Amygdala (tissue), 56 donors: ENCODE measurements at regions not wholly inside any gene's neighbourhood (a gene's known extent, or its start where the extent isn't known, plus 50 kb on each side); places are given as distances from the start of the nearest gene placed in this dataset.
"Not testable (repeated sequence)": the region's sequence is repeated elsewhere in the genome, so short reads cannot be mapped to it uniquely, and the experiment has no call there.

Source experiments
- DNase-seq, 56 donors: peaks; one replicate each; lab custom pipeline; 2025; lab: John Stamatoyannopoulos, UW

- no peak for DNase-seq
Measured at GRCh38 chr2:53131416-53131815, 636.2 kb upstream of the CHAC2 start.

DNA sequence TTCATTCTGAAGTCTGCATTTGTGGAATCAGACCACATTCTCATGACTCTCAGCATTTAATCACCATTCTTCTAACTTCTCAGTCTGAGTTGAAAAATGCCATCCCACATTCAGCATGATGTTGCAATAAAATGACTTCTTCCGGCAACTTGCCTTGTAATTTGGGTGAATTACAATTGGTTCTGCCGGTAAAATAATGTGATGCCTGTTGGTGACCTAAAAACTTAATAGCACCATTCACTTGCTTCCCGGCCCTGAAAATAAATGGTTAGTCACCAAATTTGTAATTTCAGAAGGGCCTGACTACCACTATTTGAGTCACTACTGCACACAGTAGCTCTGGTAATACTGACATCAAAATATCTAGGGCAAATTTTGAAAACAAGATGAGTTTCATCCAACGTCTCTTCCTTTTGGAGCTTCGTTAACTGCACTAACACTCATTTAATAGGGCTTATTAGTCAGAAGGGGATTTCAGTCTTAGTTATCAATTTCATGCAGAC, 637.1 kb upstream of the CHAC2 start:
- no peak for DNase-seq

DNA sequence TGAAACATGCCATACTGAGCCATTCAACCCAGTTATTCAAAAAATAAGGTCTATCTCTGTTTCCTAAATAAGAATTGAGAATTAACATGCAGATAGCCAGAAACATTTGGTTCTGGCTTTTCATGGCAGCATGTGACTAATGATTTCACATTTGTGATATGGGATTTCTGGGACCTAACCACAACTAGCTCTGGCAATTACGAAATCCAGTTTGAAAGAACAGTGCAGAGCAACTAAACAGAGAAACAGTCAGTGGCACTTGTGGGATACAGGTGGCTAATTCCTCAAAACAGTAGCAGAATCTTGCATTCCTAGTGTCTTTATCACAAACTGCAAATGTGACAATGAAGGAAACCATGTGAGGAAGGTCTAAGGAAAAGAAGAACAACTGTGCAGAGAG, 637.8 kb upstream of the CHAC2 start:
- no peak for DNase-seq

DNA sequence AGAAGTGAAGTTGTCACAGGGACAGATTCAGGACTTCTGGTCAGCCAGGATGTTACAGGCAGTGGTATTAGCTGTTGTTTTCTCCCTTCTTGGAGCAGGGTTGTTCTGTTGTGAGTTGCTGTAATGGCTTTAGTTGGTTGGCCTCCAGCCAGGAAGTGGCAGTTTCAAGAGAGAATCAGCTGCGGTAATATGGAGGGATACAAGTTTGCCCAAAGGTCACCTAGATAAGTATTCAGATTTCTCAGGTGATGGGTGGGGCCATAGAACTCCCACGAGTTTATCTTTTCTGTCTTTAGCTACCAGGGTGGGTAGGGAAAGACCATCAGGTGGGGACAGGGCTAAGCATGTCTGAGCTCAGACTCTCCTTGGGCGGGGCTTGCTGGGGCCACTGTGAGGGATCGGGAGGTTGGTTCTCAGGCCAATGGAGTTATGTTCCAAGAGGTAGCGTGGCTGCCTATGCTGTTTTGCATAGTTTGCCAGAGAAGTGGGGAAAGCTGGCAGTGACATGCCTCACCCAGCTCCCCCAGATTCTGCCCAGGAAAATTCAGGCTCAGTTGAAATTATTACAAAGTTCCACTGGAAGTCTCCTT, 640.4 kb upstream of the CHAC2 start:
- DNase-seq, result no peak

GRCh38 chr2:53114991-53115390, 652.6 kb upstream of the CHAC2 start:
- no peak for DNase-seq

DNA sequence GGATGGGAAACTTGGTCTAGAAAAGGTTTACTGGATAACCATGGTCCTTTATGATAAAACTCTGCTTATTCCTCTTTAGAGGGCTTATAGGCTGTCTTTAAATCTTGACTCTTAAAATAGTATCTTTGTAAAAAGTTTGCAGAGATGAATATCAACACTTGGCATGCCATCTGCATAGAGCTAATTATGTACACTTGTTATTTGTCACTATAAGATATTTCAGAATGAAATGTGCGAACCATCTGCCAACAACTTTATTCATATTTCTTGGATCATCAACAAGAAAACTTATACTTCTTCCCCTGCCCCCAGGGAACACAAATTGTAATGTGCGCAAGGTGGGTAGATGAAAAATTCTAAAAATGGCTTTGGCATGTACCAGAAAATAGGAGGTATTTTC, 653.0 kb upstream of the CHAC2 start:
- DNase-seq, result peak in 1 of 56 donors; percentile 3

GRCh38 chr2:53112408-53112807, 655.2 kb upstream of the CHAC2 start:
- not testable (repeated sequence) for DNase-seq

DNA sequence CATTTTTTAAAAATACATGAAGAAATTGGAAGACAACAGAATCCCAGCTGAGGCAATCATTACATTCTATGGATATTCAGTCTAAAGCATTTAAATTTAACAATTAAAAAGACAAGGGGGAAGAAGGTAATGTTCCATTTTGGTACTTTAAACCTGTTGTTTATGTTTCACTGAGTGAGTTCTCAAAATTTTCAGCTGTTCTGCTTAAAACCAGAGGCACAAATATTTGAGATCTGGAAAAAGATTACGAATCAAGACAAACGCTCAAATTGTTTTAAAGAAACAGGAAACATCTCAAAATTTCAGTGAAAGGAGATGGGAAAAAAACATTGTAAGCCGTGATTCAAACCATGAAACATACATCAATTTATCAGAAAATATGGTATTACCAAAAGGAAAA, 656.2 kb upstream of the CHAC2 start:
- no peak for DNase-seq

- DNase-seq, result no peak
Measured at GRCh38 chr2:53111004-53111403, 656.6 kb upstream of the CHAC2 start.

DNA sequence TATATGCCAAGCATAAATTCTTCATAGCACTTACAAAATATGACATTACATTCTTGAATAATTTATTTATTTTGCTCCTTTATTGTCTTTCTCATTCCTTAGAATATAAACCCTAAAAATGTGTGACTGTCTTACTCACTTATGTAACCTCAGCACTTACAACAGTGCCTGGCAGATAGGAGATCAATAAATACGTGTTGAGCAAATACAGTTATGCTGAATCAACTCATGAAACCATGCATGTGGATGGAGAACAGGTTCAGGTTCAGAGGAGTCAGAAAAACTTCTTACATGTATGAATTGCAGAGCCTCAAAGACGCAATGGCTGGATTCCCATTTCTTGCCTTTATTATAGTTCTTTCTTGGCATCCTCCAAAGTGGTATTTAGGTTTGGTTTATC, 659.4 kb upstream of the CHAC2 start:
- DNase-seq, result no peak

GRCh38 chr2:53104263-53104662, 663.3 kb upstream of the CHAC2 start:
- no peak for DNase-seq

DNA sequence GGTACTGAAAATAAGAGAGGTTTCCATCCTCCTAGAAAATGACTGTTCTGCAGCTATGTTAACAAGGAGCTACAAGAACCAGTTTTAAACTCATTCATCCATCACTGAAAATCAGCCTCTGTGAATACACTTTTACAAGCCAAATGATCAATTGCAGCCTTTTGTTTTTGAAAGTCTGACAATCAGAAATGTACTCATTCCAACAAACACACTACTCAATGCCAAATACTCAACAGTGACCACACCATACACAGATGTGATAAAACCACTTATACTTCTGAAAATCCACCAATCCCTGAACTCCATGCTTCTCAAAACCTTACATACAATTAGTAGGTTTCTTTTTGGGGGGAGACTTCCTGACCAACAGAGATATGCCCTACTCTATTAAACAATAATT, 663.9 kb upstream of the CHAC2 start:
- no peak for DNase-seq

DNA sequence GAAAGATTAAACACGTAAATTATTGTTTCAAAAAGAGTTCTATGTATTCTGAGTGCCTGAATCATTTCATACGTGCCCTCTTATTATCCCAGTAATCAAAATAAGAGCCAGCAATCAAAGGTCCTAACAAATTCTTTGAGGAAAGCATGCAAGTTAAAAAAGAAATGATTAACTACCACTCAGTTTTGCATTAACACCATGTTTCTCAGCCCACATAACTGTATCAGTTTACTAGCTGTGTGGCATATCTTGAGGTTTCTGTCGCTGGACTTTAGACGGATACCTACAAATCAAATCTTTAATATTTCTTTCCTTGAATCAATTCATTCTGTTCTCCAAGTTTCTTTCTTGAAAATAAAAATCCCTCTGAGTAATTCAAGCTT, 668.9 kb upstream of the CHAC2 start:
- no peak for DNase-seq

- DNase-seq, result no peak
Measured at GRCh38 chr2:53096351-53096750, 671.3 kb upstream of the CHAC2 start.

- no peak for DNase-seq
Measured at GRCh38 chr2:53095664-53096063, 671.9 kb upstream of the CHAC2 start.

DNA sequence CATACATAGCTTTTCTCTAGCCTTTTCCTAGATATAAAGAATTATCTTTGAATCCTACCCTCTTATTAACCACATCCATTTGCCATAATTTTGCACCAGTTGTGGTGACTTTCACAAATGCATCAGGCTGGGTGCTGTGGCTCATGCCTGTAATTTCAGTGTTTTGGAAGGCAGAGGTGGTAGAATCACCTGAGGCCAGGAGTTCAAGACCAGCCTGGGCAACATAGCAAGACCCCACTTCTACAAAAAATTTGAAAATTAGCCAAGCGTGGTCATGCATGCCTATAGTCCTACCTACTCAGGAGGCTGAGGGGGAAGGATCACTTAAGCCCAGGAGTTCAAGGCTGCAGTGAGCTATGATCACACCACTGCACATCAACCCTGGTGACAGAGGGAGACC, 672.4 kb upstream of the CHAC2 start:
- no peak for DNase-seq

DNA sequence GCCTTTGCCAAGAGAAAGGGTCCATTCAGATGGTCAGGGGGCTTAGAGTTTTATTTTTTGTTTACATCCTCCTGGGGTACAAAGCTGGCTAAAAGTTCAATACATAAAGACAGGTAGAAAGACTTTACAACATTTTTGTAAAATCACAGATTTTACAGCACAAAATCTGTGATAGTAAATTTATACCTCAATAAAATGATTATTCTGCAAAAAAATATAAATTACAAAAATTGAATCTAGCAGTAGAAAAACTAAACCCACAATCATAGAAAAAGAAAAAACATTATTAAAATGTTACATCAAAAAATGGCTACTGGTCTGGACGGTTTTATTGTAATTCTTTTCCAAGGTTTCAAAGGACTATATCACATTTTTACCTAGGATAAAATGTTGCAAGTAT, 674.2 kb upstream of the CHAC2 start:
- DNase-seq, result no peak

DNA sequence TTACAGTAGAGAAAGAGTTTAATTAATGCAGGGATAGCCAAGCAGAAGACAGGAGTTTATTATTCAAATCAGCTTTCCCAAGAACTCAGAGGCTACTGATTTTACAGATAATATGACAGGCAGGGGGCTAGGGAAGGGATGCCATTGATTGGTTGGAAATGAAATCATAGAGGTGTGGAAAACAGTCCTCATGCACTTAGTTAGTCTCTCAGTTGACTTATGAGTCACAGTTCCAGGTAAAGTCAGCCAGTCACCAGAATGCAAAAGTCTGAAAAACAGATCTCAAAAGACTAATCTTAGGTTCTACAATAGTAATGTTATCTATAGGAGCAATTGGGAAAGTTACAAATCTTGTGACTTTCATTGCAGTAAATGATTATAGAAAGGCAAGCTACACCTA, 676.4 kb upstream of the CHAC2 start:
- no peak for DNase-seq

DNA sequence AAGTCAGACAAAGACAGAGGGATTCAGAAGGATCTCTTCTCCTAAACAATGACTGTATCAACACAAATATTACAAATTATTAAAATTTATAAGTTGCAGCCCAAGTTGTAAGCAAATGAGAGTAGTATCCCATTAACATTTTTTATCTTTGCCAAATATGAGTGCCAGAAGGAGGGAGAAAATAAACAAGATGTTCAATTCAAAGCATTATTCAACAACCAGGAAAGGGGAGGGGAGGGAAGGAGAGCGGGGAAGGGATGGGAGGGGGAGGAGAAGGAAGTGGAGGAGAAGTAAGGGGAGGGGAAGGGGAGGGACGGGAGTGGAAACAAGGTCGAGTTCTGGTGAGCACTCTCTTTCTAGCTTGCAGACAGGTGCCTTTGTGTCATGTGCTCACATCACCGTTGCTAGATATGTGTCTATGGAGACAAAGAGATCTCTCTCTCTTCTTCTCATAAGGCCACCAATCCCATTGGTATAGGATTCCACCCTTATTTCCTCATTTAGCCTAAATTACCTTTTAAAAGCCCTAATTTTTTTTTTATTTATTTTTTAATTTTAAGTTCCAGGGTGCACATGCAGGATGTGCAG, 679.6 kb upstream of the CHAC2 start:
- DNase-seq, result no peak

DNA sequence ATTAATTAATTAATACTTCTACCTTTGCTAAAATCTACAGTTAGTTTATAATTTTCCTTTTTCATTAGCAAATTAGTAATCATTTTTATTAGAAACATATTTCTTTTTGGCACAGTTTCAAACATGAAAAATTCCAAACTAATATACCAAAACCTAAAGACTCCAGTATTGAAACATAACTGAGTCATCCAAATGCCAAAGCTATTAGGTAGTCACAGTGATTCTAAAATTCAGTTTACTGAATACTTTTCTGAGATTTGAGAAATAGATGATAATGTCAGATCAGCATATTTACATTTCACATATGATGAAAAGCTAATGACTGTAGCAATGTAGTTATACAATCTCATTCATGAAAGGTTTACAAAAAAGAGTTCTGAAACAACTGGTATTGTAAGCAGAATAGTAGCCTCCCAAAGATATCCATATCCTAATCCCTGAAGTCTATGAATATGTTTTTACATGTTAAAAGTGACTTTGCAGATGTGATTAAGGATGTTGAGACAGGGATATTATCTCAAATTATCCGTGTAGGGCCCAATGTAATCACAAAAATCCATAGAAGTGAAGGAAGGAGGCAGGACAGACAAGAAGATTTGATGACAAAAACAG, 680.2 kb upstream of the CHAC2 start:
- DNase-seq, result no peak

- DNase-seq, result no peak
Measured at GRCh38 chr2:53077413-53077812, 690.2 kb upstream of the CHAC2 start.

- DNase-seq, result peak in 1 of 56 donors; percentile 6
Measured at GRCh38 chr2:53075760-53076159, 691.8 kb upstream of the CHAC2 start.
